ENCODE measurements at regions not wholly inside any gene's neighbourhood (a gene's known extent, or its start where the extent isn't known, plus 50 kb on each side); places are given as distances from the start of the nearest gene placed in this dataset.
"Not testable (repeated sequence)": the region's sequence is repeated elsewhere in the genome, so short reads cannot be mapped to it uniquely, and the experiment has no call there.

GRCh38 chr6:106820412-106820852 lies 154.1 kb downstream of the CD24 start:
- no peak for DNase-seq (ENCODE audit: low spot score)
- no peak overlapping the region for H3K4me3 ChIP-seq
- no peak overlapping the region for H3K27ac ChIP-seq
- H3K27me3 ChIP-seq (replicated peaks; ENCODE audit: insufficient read depth) = no peaks in the 10 kb centered on the region
- intact Hi-C loops (cut with DNase I) = no loop called here
- TF ChIP-seq POLR2AphosphoS5 (IDR thresholded peaks at IDR 0.05) = no peak
- no peak for TF ChIP-seq POLR2A (IDR thresholded peaks at IDR 0.05)
- TF ChIP-seq CTCF (IDR thresholded peaks at IDR 0.05) = no peak
- H3K9me3 ChIP-seq = no peaks in the 10 kb centered on the region
- no peaks in the 10 kb centered on the region for H3K4me1 ChIP-seq (replicated peaks)
- no peaks in the 10 kb centered on the region for H3K36me3 ChIP-seq

GRCh38 chr6:106811088-106811686 lies 163.3 kb downstream of the CD24 start:
- no peaks in the 10 kb centered on the region for H3K4me1 ChIP-seq (replicated peaks)
- intact Hi-C loops (cut with DNase I) = no loop called here
- 92% methylated on average over 3 of the region's 3 CpGs for WGBS
- DNase-seq (ENCODE audit: low spot score) = no peak
- no peaks in the 10 kb centered on the region for H3K27me3 ChIP-seq (replicated peaks; ENCODE audit: insufficient read depth)
- no peaks in the 10 kb centered on the region for H3K36me3 ChIP-seq
- H3K9me3 ChIP-seq = peaks cover 6% of the 10 kb centered on the region
- no peak overlapping the region for H3K4me3 ChIP-seq
- no peak for TF ChIP-seq POLR2A (IDR thresholded peaks at IDR 0.05)
- no peak for TF ChIP-seq POLR2AphosphoS5 (IDR thresholded peaks at IDR 0.05)
- no peak for TF ChIP-seq CTCF (IDR thresholded peaks at IDR 0.05)
- no peak overlapping the region for H3K27ac ChIP-seq

GRCh38 chr6:106808758-106809157 lies 165.8 kb downstream of the CD24 start:
- peaks cover 6% of the 10 kb centered on the region for H3K9me3 ChIP-seq
- H3K27me3 ChIP-seq (replicated peaks; ENCODE audit: insufficient read depth) = no peaks in the 10 kb centered on the region
- no peak for DNase-seq (ENCODE audit: low spot score)
- no peak overlapping the region for H3K27ac ChIP-seq
- no peak overlapping the region for H3K4me3 ChIP-seq
- TF ChIP-seq POLR2A (IDR thresholded peaks at IDR 0.05) = no peak
- no peak for TF ChIP-seq POLR2AphosphoS5 (IDR thresholded peaks at IDR 0.05)
- no peak for TF ChIP-seq CTCF (IDR thresholded peaks at IDR 0.05)
- intact Hi-C loops (cut with DNase I) = no loop called here
- no peaks in the 10 kb centered on the region for H3K4me1 ChIP-seq (replicated peaks)
- no peaks in the 10 kb centered on the region for H3K36me3 ChIP-seq

GRCh38 chr6:106807947-106808611 lies 166.4 kb downstream of the CD24 start:
- Histone ChIP-seq H3K9me3 (peaks cover 6% of the 10 kb centered on the region), H3K4me3 (no peak overlapping the region), H3K27ac (no peak overlapping the region), H3K36me3 (no peaks in the 10 kb centered on the region), H3K27me3 (replicated peaks; ENCODE audit: insufficient read depth) (no peaks in the 10 kb centered on the region), H3K4me1 (replicated peaks) (no peaks in the 10 kb centered on the region)
- no peak for TF ChIP-seq CTCF (IDR thresholded peaks at IDR 0.05)
- TF ChIP-seq POLR2A (IDR thresholded peaks at IDR 0.05) = no peak
- TF ChIP-seq POLR2AphosphoS5 (IDR thresholded peaks at IDR 0.05) = no peak
- 92% methylated on average over 5 of the region's 5 CpGs for WGBS
- intact Hi-C loops (cut with DNase I) = no loop called here
- no peak for DNase-seq (ENCODE audit: low spot score)

GRCh38 chr6:106806253-106806652 lies 168.3 kb downstream of the CD24 start:
- H3K27me3 ChIP-seq (replicated peaks; ENCODE audit: insufficient read depth); H3K36me3 ChIP-seq; DNase-seq (ENCODE audit: low spot score); H3K9me3 ChIP-seq; H3K4me3 ChIP-seq; intact Hi-C loops (cut with DNase I); H3K27ac ChIP-seq; H3K4me1 ChIP-seq (replicated peaks): not testable (repeated sequence)
- 92% methylated on average over 4 of the region's 4 CpGs for WGBS

Measured in prostate gland (tissue), 2 donors.